SK-N-SH (cell line): ENCODE measurements at regions not wholly inside any gene's neighbourhood (a gene's known extent, or its start where the extent isn't known, plus 50 kb on each side); places are given as distances from the start of the nearest gene placed in this dataset.
"Not testable (repeated sequence)": the region's sequence is repeated elsewhere in the genome, so short reads cannot be mapped to it uniquely, and the experiment has no call there.

Experiments used
- CHD2 ChIP-seq: fragments of 150-350 bp; IDR thresholded peaks from 2 replicates; pipeline ENCODE4 v1.6.1; 2018; ENCODE audit warnings: low read length; ENCODE audit not compliant: partially characterized antibody
- CTCF ChIP-seq: fragments of 200-600 bp; sonication (generic); IDR thresholded peaks from 2 replicates; pipeline ENCODE4 v1.6.1; 2017; ENCODE audit warnings: antibody characterized with exemption, mild to moderate bottlenecking, moderate library complexity
- ELF1 ChIP-seq: IDR thresholded peaks from 2 replicates; pipeline ENCODE4 v1.4.0; 2012
- EP300 ChIP-seq, 2 experiments: IDR thresholded peaks; 2 replicates each; pipeline versions ENCODE4 v1.4.0 to v1.6.1; 2012; ENCODE audit warnings: borderline replicate concordance in 1 of 2, low read depth in 1 of 2, low read length in 1 of 2
- FOXM1 ChIP-seq: IDR thresholded peaks from 2 replicates; pipeline ENCODE4 v1.4.0; 2012; ENCODE audit warnings: low read depth, mild to moderate bottlenecking
- MEF2A ChIP-seq: IDR thresholded peaks from 2 replicates; pipeline ENCODE4 v1.4.0; 2012; ENCODE audit warnings: low read depth, borderline replicate concordance
- PBX3 ChIP-seq: IDR thresholded peaks from 2 replicates; pipeline ENCODE4; 2012
- POLR2AphosphoS5 ChIP-seq: IDR thresholded peaks from 2 replicates; pipeline ENCODE4 v1.6.1; 2012; ENCODE audit warnings: low read depth, low read length
- RAD21 ChIP-seq: IDR thresholded peaks from 2 replicates; pipeline ENCODE4 v1.6.1; 2012; ENCODE audit warnings: mild to moderate bottlenecking, low read length
- TF ChIP-seq, protein P1 (sequence below): IDR thresholded peaks from 2 replicates; pipeline ENCODE4 v1.6.1; 2012; ENCODE audit warnings: mild to moderate bottlenecking, low read depth, low read length, moderate library complexity

DNA sequence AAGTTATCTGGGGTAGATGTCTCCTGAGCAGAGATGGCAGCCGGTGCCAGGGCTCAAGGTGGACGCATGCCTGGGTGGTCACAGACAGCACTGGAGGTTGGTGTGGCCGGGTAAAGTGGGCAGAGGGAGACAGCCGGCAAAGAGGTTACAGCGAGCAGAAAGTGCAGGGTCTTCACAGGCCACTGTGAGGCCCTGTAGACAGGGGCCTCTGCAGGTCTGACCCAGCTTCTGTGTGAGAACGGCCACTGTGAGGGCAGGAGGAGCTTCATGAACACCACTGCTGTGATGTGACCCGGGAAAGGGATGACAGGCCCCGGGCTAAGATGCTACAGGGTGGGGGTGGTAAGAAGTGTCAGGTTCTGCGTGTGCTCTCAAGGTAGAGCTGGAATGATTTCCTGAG, 111.2 kb upstream of the VOPP1 start:
- TF ChIP-seq RAD21; POLR2AphosphoS5; ELF1; EP300 (IDR thresholded peaks at IDR 0.05; ENCODE audit: borderline replicate concordance in 1 of 2, low read depth in 1 of 2, low read length in 1 of 2); CTCF; PBX3; FOXM1; MEF2A; CHD2: not testable (repeated sequence)
- TF ChIP-seq, protein P1, sequence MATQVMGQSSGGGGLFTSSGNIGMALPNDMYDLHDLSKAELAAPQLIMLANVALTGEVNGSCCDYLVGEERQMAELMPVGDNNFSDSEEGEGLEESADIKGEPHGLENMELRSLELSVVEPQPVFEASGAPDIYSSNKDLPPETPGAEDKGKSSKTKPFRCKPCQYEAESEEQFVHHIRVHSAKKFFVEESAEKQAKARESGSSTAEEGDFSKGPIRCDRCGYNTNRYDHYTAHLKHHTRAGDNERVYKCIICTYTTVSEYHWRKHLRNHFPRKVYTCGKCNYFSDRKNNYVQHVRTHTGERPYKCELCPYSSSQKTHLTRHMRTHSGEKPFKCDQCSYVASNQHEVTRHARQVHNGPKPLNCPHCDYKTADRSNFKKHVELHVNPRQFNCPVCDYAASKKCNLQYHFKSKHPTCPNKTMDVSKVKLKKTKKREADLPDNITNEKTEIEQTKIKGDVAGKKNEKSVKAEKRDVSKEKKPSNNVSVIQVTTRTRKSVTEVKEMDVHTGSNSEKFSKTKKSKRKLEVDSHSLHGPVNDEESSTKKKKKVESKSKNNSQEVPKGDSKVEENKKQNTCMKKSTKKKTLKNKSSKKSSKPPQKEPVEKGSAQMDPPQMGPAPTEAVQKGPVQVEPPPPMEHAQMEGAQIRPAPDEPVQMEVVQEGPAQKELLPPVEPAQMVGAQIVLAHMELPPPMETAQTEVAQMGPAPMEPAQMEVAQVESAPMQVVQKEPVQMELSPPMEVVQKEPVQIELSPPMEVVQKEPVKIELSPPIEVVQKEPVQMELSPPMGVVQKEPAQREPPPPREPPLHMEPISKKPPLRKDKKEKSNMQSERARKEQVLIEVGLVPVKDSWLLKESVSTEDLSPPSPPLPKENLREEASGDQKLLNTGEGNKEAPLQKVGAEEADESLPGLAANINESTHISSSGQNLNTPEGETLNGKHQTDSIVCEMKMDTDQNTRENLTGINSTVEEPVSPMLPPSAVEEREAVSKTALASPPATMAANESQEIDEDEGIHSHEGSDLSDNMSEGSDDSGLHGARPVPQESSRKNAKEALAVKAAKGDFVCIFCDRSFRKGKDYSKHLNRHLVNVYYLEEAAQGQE: not testable (repeated sequence)
